ENCODE measurements at regions not wholly inside any gene's neighbourhood (a gene's known extent, or its start where the extent isn't known, plus 50 kb on each side); places are given as distances from the start of the nearest gene placed in this dataset.

GRCh38 chr6:166004876-166005275 is 162.8 kb downstream of the TBXT start:
- POLR2A ChIA-PET: interaction anchor here (0.6 kb wide), 1 partner anchor 31 kb away, joined by 4 read pairs; no protein-coding TSS in a partner anchor
- Histone ChIP-seq H3K4me3 (ENCODE audit: control extremely low read depth in 1 of 5, extremely low read depth in 1 of 5, insufficient read depth in 1 of 5, low read depth in 2 of 5, low read length in 4 of 5) (no peak overlapping the region), H3K27ac (ENCODE audit: low read length in 2 of 2) (no peak overlapping the region), H3K27me3 (replicated peaks in 1 of 4; ENCODE audit: control extremely low read depth in 1 of 4, control insufficient read depth in 3 of 4, insufficient read depth in 4 of 4, low read length in 3 of 4) (peaks cover 0 to 44% (median 13%) of the 10 kb centered on the region in 4 experiments), H4K20me1 (ENCODE audit: control insufficient read depth, insufficient read depth, low read length, poor library complexity, severe bottlenecking) (no peaks in the 10 kb centered on the region), H3K4me1 (ENCODE audit: control insufficient read depth in 2 of 2, insufficient read depth in 2 of 2, low read length in 2 of 2) (no peaks in the 10 kb centered on the region), H3K79me2 (ENCODE audit: control insufficient read depth, insufficient read depth, low read length) (no peaks in the 10 kb centered on the region), H3K9ac (ENCODE audit: low read length) (no peak overlapping the region), H2AFZ (ENCODE audit: insufficient read depth, low read depth, low read length, poor library complexity, severe bottlenecking) (no peak overlapping the region), H3K4me2 (replicated peaks; ENCODE audit: low read depth, low read length, poor library complexity, severe bottlenecking) (no peak overlapping the region), H3K9me3 (ENCODE audit: control extremely low read depth in 1 of 3, control insufficient read depth in 2 of 3, insufficient read depth in 1 of 3, low read length in 2 of 3) (peaks cover 0 to 5% (median 0%) of the 10 kb centered on the region in 3 donors), H3K36me3 (replicated peaks in 1 of 2; ENCODE audit: control extremely low read depth in 1 of 2, control insufficient read depth in 1 of 2, extremely low read depth in 1 of 2, insufficient read depth in 2 of 2, low read length in 1 of 2) (no peaks in the 10 kb centered on the region)
- intact Hi-C loops (cut with micrococcal nuclease): no loop called here
- WGBS (ENCODE audit: insufficient coverage): 87% methylated on average over 10 of the region's 12 CpGs
- ATAC-seq (ENCODE audit: low read depth) (no peak), DNase-seq (no peak)
- CTCF ChIA-PET: no interaction called here
- no peak overlapping the region for H3K4me3 Mint-ChIP-seq
- peaks cover 2% of the 10 kb centered on the region for H3K4me1 Mint-ChIP-seq
- TF ChIP-seq CTCF (IDR thresholded peaks at IDR 0.05) (no peak), EZH2 (IDR thresholded peaks at IDR 0.05; ENCODE audit: borderline replicate concordance, insufficient read depth, low read depth, low read length, poor library complexity, severe bottlenecking) (no peak)
- H3K27me3 Mint-ChIP-seq: peaks cover 69% of the 10 kb centered on the region
- no peaks in the 10 kb centered on the region for H3K9me3 Mint-ChIP-seq (ENCODE audit: insufficient read depth)
- H3K27ac Mint-ChIP-seq: no peak overlapping the region

- Histone ChIP-seq H3K4me2 (replicated peaks; ENCODE audit: low read depth, low read length, poor library complexity, severe bottlenecking) (no peak overlapping the region), H2AFZ (ENCODE audit: insufficient read depth, low read depth, low read length, poor library complexity, severe bottlenecking) (no peak overlapping the region), H3K79me2 (ENCODE audit: control insufficient read depth, insufficient read depth, low read length) (no peaks in the 10 kb centered on the region), H3K27me3 (replicated peaks in 1 of 4; ENCODE audit: control extremely low read depth in 1 of 4, control insufficient read depth in 3 of 4, insufficient read depth in 4 of 4, low read length in 3 of 4) (peaks cover 0 to 41% (median 13%) of the 10 kb centered on the region in 4 experiments), H3K27ac (ENCODE audit: low read length in 2 of 2) (no peak overlapping the region), H4K20me1 (ENCODE audit: control insufficient read depth, insufficient read depth, low read length, poor library complexity, severe bottlenecking) (no peaks in the 10 kb centered on the region), H3K4me3 (ENCODE audit: control extremely low read depth in 1 of 5, extremely low read depth in 1 of 5, insufficient read depth in 1 of 5, low read depth in 2 of 5, low read length in 4 of 5) (no peak overlapping the region), H3K4me1 (ENCODE audit: control insufficient read depth in 2 of 2, insufficient read depth in 2 of 2, low read length in 2 of 2) (no peaks in the 10 kb centered on the region), H3K9ac (ENCODE audit: low read length) (no peak overlapping the region), H3K36me3 (replicated peaks in 1 of 2; ENCODE audit: control extremely low read depth in 1 of 2, control insufficient read depth in 1 of 2, extremely low read depth in 1 of 2, insufficient read depth in 2 of 2, low read length in 1 of 2) (no peaks in the 10 kb centered on the region), H3K9me3 (ENCODE audit: control extremely low read depth in 1 of 3, control insufficient read depth in 2 of 3, insufficient read depth in 1 of 3, low read length in 2 of 3) (peaks cover 0 to 5% (median 0%) of the 10 kb centered on the region in 3 donors)
- DNase-seq (no peak), ATAC-seq (ENCODE audit: low read depth) (no peak)
- 82% methylated on average over 9 of the region's 9 CpGs for WGBS (ENCODE audit: insufficient coverage)
- Mint-ChIP-seq H3K4me3 (no peak overlapping the region), H3K27me3 (peaks cover 69% of the 10 kb centered on the region), H3K4me1 (peaks cover 2% of the 10 kb centered on the region), H3K9me3 (ENCODE audit: insufficient read depth) (no peaks in the 10 kb centered on the region), H3K27ac (no peak overlapping the region)
- TF ChIP-seq CTCF (IDR thresholded peaks at IDR 0.05) (no peak), EZH2 (IDR thresholded peaks at IDR 0.05; ENCODE audit: borderline replicate concordance, insufficient read depth, low read depth, low read length, poor library complexity, severe bottlenecking) (no peak)
- POLR2A ChIA-PET: no interaction called here
- CTCF ChIA-PET: no interaction called here
- intact Hi-C loops (cut with micrococcal nuclease): no loop called here
Measured at GRCh38 chr6:166004471-166004870, 163.2 kb downstream of the TBXT start.

Data from B cell (primary cell).